GM21723 (cell line): ENCODE measurements at regions not wholly inside any gene's neighbourhood (a gene's known extent, or its start where the extent isn't known, plus 50 kb on each side); places are given as distances from the start of the nearest gene placed in this dataset.
"Not testable (repeated sequence)": the region's sequence is repeated elsewhere in the genome, so short reads cannot be mapped to it uniquely, and the experiment has no call there.

ENCODE experiments used
- ATAC-seq: cut with Tn5 transposase; IDR thresholded peaks from one replicate; pipeline ENCODE4 v1.9.1; 2021; ENCODE audit warnings: mild to moderate bottlenecking, moderate library complexity; ENCODE audit not compliant: unreplicated experiment

DNA sequence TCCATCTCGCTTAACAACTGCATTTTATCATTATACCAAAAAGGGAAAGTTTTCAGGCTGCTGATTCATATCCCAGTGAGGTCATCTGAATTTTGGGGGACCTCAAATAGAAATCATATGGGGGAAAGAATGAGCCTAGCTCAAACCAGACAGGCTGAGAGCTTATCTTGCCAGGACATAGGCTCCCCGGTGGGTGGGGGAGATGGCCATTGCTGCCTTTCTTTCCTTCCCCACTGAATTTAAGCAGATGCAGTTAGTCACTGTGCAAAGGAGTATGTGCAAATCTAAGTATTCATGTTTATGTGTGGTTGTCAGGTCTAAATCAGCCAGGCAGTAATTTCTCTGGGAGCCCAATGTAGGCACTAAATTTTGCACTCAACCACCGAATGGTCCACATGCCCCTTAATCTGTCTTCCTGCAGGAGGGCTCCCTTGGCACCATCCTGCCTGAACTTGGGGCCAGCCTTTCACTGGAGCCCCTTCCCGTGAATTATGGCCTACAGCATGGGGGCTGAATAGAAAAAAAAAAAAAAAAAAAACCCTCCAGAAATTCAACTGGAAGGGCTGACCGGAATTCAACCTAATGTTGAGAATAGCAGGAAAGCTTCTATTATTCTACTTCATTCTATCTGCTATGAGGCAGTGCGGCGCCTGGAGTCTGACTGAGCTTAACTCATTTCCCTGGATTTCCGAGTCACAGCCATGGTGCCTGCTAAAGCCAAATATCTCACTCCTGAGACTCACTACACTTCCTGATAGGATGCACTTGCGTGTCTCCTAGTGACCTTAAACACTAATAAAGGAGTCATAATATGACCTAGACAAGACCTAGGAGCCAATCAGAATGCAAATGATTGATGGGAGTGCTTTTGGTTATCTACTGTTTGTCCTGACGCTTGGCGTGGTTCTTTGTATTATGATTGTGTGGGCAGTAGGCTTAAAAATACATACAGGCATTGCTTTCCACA lies 161.5 kb upstream of the HEY2 start:
- no peak for ATAC-seq

- not testable (repeated sequence) for ATAC-seq
These were observed 157.6 kb upstream of the HEY2 start for GRCh38 chr6:125591796-125592195.

DNA sequence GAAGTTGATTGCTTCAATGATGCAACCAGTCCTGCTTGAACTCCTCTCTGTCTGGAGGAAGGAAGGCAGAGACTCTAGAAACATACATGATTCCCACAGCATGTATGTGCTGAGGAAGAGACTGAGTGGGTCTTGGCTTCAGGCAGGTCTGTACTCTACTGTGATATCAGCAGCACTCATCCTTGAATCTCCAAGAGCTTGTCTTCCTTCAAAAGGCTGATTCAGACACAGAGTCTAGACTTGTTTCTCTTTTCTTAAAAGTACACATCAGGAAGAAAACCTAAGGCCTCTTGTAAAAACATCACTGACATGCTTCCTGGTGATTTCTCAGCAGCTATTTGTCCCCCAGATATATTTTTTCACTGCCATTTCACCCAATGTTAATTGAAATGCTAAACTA lies 155.7 kb upstream of the HEY2 start:
- no peak for ATAC-seq

- no peak for ATAC-seq
These were observed 153.4 kb upstream of the HEY2 start for GRCh38 chr6:125596020-125596419.

- no peak for ATAC-seq
These were observed 151.8 kb upstream of the HEY2 start for GRCh38 chr6:125597411-125598253.

- no peak for ATAC-seq
These were observed 151.0 kb upstream of the HEY2 start for GRCh38 chr6:125598422-125598821.

- no peak for ATAC-seq
These were observed 145.2 kb upstream of the HEY2 start for GRCh38 chr6:125604257-125604656.

DNA sequence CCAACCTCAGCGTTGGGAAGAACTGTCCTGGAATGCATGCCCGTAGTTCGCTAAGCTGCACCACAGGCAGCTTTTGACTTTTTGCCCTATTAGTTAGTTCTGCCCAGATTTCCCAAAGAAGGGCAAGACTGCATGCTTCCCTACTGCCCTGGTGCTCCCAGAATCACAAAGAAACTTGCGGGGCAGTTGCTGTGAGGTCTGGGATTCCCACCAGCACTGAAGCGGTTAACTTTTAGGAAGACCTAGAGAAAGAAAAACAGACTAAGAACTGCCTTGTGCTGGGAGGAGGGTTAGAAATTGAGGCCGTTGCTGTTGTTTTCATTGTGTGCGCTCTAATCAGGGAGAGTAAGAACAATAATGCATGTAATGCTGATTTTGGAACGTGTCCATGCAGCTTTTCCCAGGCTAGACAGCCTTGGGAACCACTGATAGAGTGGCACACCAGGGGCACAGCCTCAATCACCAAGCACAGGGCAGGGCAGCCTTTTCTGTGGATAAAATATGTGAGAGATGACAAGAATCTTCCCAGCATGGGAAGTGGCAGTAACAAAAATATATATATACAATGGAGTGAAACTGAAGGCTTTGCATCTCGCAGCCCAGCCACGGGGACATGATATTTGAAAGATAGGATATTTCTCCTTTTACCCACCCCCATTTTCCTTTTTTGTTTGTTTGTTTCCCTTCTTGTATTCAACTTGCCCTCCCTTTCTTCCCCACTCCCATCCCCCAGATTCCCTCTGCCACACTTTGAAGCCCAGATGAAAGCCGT lies 137.7 kb upstream of the HEY2 start:
- ATAC-seq, result no peak

GRCh38 chr6:125612345-125612846 lies 137.0 kb upstream of the HEY2 start:
- ATAC-seq, result no peak

GRCh38 chr6:125618629-125619028 lies 130.8 kb upstream of the HEY2 start:
- no peak for ATAC-seq

- ATAC-seq, result no peak
These were observed 126.3 kb upstream of the HEY2 start for GRCh38 chr6:125623085-125623484.

DNA sequence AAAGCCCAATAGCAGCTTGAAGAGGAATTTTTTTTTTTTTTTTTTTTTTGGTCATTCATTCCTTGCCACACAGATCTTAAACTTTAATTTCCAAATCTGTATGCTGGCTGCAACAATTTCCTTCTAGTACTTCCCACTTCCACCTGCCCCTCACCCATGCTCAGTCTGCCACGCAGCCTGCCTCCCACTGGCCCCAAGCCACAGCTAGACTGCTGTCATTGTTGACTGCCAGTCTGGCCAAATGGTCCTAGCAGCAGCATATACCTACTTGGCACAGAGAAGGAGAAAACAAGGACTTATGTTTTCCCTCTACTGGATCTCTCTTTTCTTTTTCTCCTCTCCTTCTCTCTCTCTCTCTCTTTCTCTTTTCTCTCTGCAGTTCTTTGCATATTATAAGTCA lies 118.3 kb upstream of the HEY2 start:
- ATAC-seq, result no peak

DNA sequence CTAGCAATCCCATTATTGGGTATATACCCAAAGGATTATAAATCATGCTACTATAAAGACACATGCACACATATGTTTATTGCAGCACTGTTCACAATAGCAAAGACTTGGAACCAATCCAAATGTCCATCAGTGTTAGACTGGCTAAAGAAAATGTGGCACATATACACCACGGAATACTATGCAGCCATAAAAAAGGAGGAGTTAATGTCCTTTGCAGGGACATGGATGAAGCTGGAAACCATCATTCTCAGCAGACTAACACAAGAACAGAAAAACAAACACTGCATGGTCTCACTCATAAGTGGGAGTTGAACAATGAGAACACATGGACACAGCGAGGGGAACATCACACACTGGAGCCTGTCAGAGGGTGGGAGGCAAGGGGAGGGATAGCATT lies 113.4 kb upstream of the HEY2 start:
- ATAC-seq, result not testable (repeated sequence)

GRCh38 chr6:125636671-125637070 lies 112.8 kb upstream of the HEY2 start:
- ATAC-seq, result no peak

DNA sequence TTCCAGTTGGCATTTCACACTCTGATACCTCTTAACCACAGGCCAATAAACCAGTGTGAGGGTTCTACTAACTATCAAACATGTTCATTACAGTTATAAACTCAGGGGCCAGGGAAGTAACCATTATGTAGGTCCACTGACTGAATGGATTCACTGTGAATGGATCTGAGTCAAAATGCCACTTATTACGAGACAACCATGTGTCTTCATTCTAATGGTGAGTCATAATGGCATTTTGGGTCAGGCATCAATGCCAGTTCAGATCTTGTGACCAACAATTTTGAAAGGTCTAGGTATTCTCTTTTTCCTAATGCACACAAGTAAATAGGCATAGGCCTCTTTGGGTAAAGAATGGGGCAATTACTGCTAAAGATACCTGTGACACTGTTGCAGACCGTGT lies 112.2 kb upstream of the HEY2 start:
- no peak for ATAC-seq

DNA sequence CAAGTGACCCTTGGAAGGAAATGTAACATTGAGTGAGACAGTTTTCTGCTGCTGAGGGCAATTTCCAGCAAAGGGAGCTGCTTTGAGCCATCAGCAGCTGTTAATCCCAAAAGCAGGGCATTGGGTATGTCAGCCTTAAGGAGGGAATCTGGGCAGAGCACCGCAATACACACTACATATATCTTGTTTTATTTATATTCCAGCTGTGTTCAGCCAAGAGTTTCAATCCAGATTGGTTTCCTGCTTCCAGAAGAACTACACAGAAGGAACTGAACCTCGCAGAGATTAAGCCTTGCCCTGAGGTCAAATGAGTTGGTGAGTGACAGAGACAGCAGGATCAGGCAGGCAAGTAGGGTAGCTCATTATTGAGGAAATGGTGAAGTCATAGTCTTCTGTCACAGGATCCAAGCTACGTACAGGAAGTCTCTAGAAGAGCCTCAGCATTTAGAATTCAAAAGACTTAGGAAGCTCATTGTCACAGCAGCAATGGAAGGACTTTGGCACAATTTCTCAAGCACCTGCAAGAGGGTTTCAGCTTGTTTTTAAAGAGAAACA lies 109.9 kb upstream of the HEY2 start:
- ATAC-seq, result no peak

GRCh38 chr6:125640441-125641150 lies 108.8 kb upstream of the HEY2 start:
- no peak for ATAC-seq

DNA sequence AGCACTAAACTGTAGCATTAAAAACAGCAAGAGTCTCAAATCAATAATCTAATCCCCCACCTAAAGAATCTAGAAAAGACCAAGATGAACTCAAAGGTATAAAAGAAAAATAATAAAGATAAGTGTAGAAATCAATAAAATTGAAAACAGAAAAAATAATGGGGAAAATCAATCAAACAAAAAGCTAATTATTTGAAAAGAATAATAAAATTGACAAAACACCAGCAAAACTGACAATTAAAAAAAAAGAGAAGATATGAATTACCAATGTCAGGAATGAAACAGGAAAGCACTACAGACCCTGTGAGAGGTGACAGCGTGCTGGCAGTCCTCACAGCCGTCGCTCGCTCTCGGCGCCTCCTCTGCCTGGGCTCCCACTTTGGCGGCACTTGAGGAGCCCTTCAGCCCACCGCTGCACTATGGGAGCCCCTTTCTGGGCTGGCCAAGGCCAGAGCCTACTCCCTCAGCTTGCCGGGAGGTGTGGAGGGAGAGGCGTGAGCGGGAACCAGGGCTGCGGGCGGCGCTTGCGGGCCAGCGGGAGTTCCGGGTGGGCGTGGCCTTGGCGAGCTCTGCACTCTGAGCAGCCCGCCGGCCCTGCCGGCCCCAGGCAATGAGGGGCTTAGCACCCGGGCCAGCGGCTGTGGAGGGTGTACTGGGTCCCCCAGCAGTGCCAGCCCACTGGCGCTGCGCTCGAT lies 105.3 kb upstream of the HEY2 start:
- ATAC-seq, result not testable (repeated sequence)

DNA sequence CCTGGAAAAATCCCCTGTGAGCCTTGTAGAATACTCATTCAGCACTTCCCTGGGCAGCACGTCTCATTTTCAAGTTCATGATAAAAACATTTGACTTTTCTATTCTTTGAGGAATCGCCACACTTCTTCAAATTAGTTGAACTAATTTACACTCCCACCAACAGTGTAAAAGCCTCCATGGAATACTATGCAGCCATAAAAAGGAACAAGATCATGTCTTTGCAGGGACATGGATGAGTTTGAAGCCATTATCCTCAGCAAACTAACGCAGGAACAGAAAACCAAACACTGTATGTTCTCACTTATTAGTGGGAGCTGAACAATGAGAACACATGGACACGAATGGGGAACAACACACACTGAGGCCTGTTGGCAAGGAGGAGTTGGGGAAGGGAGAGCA lies 102.0 kb upstream of the HEY2 start:
- no peak for ATAC-seq
